GM23248 (cell line): ENCODE measurements at regions not wholly inside any gene's neighbourhood (a gene's known extent, or its start where the extent isn't known, plus 50 kb on each side); places are given as distances from the start of the nearest gene placed in this dataset.

ENCODE experiments used
- EZH2 ChIP-seq: fragments of 200-600 bp; sonication (generic); IDR thresholded peaks from 2 replicates; pipeline ENCODE4 v1.6.1; 2018; ENCODE audit warnings: antibody characterized with exemption, mild to moderate bottlenecking; ENCODE audit not compliant: insufficient read depth, poor library complexity, severe bottlenecking
- EZH2phosphoT487 ChIP-seq: fragments of 200-600 bp; sonication (generic); IDR thresholded peaks from 2 replicates; pipeline ENCODE4 v1.6.1; 2018; ENCODE audit warnings: antibody characterized with exemption, moderate library complexity, mild to moderate bottlenecking, low read depth; ENCODE audit not compliant: insufficient read depth

DNA sequence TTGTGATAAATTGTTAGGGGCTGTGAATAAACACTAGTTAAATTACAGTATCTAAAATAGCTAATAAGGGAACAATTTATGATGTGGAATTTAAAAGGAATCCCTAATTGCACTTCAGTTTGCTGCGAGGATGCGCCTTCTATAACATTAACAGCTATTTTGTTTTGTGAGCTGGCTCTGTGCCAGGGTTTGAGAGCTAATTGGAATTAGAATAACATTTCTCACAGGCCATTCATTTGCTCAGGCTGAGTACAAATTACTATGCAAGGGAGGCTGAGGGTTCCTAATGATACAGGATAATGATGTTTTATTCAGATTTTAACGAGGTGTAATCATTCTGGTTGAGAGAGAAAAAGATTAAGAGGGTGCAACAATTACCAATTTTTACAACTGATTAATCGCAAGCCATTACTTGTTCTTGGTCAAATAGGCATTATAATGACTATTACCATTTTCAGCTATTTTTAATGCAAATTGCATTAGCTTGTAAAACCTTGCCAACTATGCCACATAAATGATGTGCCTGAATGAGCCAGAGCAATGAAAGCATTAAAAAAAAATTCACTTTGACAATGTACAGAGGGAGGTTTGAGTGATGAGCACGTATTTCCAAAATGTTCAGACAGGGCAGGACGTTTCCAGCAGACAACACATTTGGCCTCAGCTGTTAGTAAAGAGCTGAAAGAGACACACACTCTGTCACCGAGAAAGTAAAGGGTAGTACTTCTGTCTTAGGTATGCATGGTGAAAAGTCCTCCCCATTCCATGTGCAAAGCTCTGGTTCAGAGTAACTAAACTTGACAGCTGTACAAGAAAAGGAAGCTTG is 576.5 kb downstream of the TLE1 start:
- TF ChIP-seq EZH2 (no peak), EZH2phosphoT487 (no peak)
